ENCODE measurements at regions not wholly inside any gene's neighbourhood (a gene's known extent, or its start where the extent isn't known, plus 50 kb on each side); places are given as distances from the start of the nearest gene placed in this dataset.

- Mint-ChIP-seq H3K27ac (no peak overlapping the region), H3K27me3 (no peaks in the 10 kb centered on the region), H3K9me3 (peaks cover 5% of the 10 kb centered on the region), H3K4me3 (no peak overlapping the region), H3K4me1 (ENCODE audit: low read depth) (no peaks in the 10 kb centered on the region), H3K36me3 (ENCODE audit: low read depth) (no peaks in the 10 kb centered on the region)
- no peak overlapping the region for H3K27ac ChIP-seq (ENCODE audit: low read depth in 1 of 2, low read length in 2 of 2)
- H3K36me3 ChIP-seq (ENCODE audit: insufficient read depth, low read length): no peaks in the 10 kb centered on the region
- no peaks in the 10 kb centered on the region for H3K4me1 ChIP-seq (ENCODE audit: insufficient read depth, low read length)
- DNase-seq (no peak), ATAC-seq (ENCODE audit: poor library complexity) (no peak)
- H3K4me3 ChIP-seq (ENCODE audit: low read length): no peak overlapping the region
- TF ChIP-seq CTCF (IDR thresholded peaks at IDR 0.05): no peak
- H3K27me3 ChIP-seq (ENCODE audit: control insufficient read depth in 1 of 2, insufficient read depth in 2 of 2, low read length in 2 of 2): no peaks in the 10 kb centered on the region
- H3K9me3 ChIP-seq (ENCODE audit: control insufficient read depth in 1 of 2, insufficient read depth in 1 of 2, low read length in 2 of 2): peaks cover 0 to 3% of the 10 kb centered on the region in 2 experiments
- CTCF ChIA-PET: no interaction called here
- POLR2A ChIA-PET: no interaction called here
- intact Hi-C loops (cut with DNase I, micrococcal nuclease): loop anchor here (5.0 to 10.0 kb wide), 2 partner anchors 59 to 1431 kb away; no protein-coding TSS in a partner anchor
These were observed 241.6 kb upstream of the BTBD3 start for GRCh38 chr20:11675920-11676629.

- H3K36me3 Mint-ChIP-seq (ENCODE audit: low read depth): no peaks in the 10 kb centered on the region
- Histone ChIP-seq H3K4me3 (ENCODE audit: low read length) (no peak overlapping the region), H3K4me1 (ENCODE audit: insufficient read depth, low read length) (no peaks in the 10 kb centered on the region), H3K27me3 (ENCODE audit: control insufficient read depth in 1 of 2, insufficient read depth in 2 of 2, low read length in 2 of 2) (no peaks in the 10 kb centered on the region), H3K36me3 (ENCODE audit: insufficient read depth, low read length) (no peaks in the 10 kb centered on the region), H3K9me3 (ENCODE audit: control insufficient read depth in 1 of 2, insufficient read depth in 1 of 2, low read length in 2 of 2) (peaks cover 0 to 3% of the 10 kb centered on the region in 2 experiments), H3K27ac (ENCODE audit: low read depth in 1 of 2, low read length in 2 of 2) (no peak overlapping the region)
- ATAC-seq (ENCODE audit: poor library complexity) (no peak), DNase-seq (peak in 2 of 14 experiments; percentile 3 to 8)
- ChIA-PET POLR2A (no interaction called here), CTCF (no interaction called here)
- TF ChIP-seq CTCF (IDR thresholded peaks at IDR 0.05): peak; percentile 11
- H3K27ac Mint-ChIP-seq: no peak overlapping the region
- H3K4me3 Mint-ChIP-seq: no peak overlapping the region
- H3K27me3 Mint-ChIP-seq: no peaks in the 10 kb centered on the region
- intact Hi-C loops (cut with DNase I, micrococcal nuclease): loop anchor here (5.0 to 10.0 kb wide), 2 partner anchors 58 to 1431 kb away; no protein-coding TSS in a partner anchor
- H3K4me1 Mint-ChIP-seq (ENCODE audit: low read depth): no peaks in the 10 kb centered on the region
- H3K9me3 Mint-ChIP-seq: peaks cover 6% of the 10 kb centered on the region
These were observed 240.9 kb upstream of the BTBD3 start for GRCh38 chr20:11676630-11677287.

GRCh38 chr20:11677428-11677827, 240.3 kb upstream of the BTBD3 start:
- Mint-ChIP-seq H3K27ac (no peak overlapping the region), H3K4me3 (no peak overlapping the region), H3K9me3 (peaks cover 6% of the 10 kb centered on the region), H3K4me1 (ENCODE audit: low read depth) (no peaks in the 10 kb centered on the region), H3K27me3 (no peaks in the 10 kb centered on the region), H3K36me3 (ENCODE audit: low read depth) (no peaks in the 10 kb centered on the region)
- TF ChIP-seq CTCF (IDR thresholded peaks at IDR 0.05): no peak
- ATAC-seq (ENCODE audit: poor library complexity) (no peak), DNase-seq (no peak)
- H3K4me1 ChIP-seq (ENCODE audit: insufficient read depth, low read length): no peaks in the 10 kb centered on the region
- no peak overlapping the region for H3K4me3 ChIP-seq (ENCODE audit: low read length)
- H3K36me3 ChIP-seq (ENCODE audit: insufficient read depth, low read length): no peaks in the 10 kb centered on the region
- H3K9me3 ChIP-seq (ENCODE audit: control insufficient read depth in 1 of 2, insufficient read depth in 1 of 2, low read length in 2 of 2): peaks cover 0 to 3% of the 10 kb centered on the region in 2 experiments
- intact Hi-C loops (cut with DNase I, micrococcal nuclease): loop anchor here (5.0 to 10.0 kb wide), 2 partner anchors 57 to 1430 kb away; no protein-coding TSS in a partner anchor
- no peaks in the 10 kb centered on the region for H3K27me3 ChIP-seq (ENCODE audit: control insufficient read depth in 1 of 2, insufficient read depth in 2 of 2, low read length in 2 of 2)
- CTCF ChIA-PET: no interaction called here
- POLR2A ChIA-PET: no interaction called here
- no peak overlapping the region for H3K27ac ChIP-seq (ENCODE audit: low read depth in 1 of 2, low read length in 2 of 2)

All from CD4-positive, alpha-beta T cell (primary cell).